ENCODE measurements at regions not wholly inside any gene's neighbourhood (a gene's known extent, or its start where the extent isn't known, plus 50 kb on each side); places are given as distances from the start of the nearest gene placed in this dataset.

DNA sequence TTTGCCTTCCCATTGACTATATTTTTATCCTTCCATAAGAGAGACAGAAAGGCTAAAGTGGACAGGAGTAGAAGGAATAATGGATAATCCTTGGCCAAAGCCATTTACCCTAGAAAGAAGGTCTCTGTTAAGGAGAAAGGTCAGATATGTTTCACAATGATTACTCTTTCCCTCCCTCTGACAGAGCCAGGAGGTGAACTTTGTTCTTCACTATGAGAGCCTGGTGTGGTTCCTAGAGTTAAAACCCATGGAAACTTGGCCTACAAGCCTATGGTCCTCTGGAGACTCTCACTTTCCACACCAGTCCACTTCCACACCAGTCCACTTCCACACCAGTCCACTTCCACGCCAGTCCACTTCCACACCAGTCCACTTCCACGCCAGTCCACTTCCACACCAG lies 479.9 kb upstream of the ZP4 start:
- FAIRE-seq, result no peak
- dilution Hi-C loops (cut with MboI; ENCODE audit: extremely low pct_ligation_motif_present, low sequenced_read_pairs) (no loop called here), intact Hi-C loops (cut with micrococcal nuclease) (no loop called here)
- H3K36me3 ChIP-seq (ENCODE audit: control insufficient read depth in 2 of 2, extremely low read depth in 1 of 2, insufficient read depth in 2 of 2, low read length in 2 of 2), result no peaks in the 10 kb centered on the region
- H3K27me3 ChIP-seq (ENCODE audit: control insufficient read depth in 2 of 2, insufficient read depth in 2 of 2, low read length in 2 of 2), result no peaks in the 10 kb centered on the region
- no peak overlapping the region for H3K9ac ChIP-seq (replicated peaks; ENCODE audit: extremely low read depth, insufficient read depth, low read length)
- no peaks in the 10 kb centered on the region for H3K4me1 ChIP-seq (ENCODE audit: control insufficient read depth, extremely low read depth, insufficient read depth, low read length)
- no peaks in the 10 kb centered on the region for H4K20me1 ChIP-seq (replicated peaks; ENCODE audit: control insufficient read depth, extremely low read depth, insufficient read depth, low read length)
- H3K9me1 ChIP-seq (replicated peaks; ENCODE audit: control insufficient read depth, extremely low read depth, insufficient read depth, low read length), result no peaks in the 10 kb centered on the region
- H3K4me2 ChIP-seq (ENCODE audit: insufficient read depth, low read length), result no peak overlapping the region
- ChIA-PET POLR2A (no interaction called here), CTCF (no interaction called here)
- peaks cover 3% of the 10 kb centered on the region for H3K9me3 ChIP-seq (replicated peaks; ENCODE audit: control insufficient read depth, insufficient read depth, low read length)
- no peak for DNase-seq (ENCODE audit: low read depth, low spot score)
- no peak overlapping the region for H3K27ac ChIP-seq (ENCODE audit: insufficient read depth, low read depth, low read length)
- BruUV-seq (replicated peaks), result no TSS peak
- no peak overlapping the region for H3K4me3 ChIP-seq (replicated peaks in 1 of 3; ENCODE audit: insufficient read depth in 1 of 3, low read depth in 1 of 3, low read length in 3 of 3)
- no peaks in the 10 kb centered on the region for H3K79me2 ChIP-seq (ENCODE audit: control insufficient read depth, insufficient read depth, low read length)
- no peak for TF ChIP-seq EZH2 (IDR thresholded peaks at IDR 0.05; ENCODE audit: borderline replicate concordance, low read depth, low read length, severe bottlenecking)
- H2AFZ ChIP-seq (ENCODE audit: low read depth, low read length), result no peak overlapping the region

DNA sequence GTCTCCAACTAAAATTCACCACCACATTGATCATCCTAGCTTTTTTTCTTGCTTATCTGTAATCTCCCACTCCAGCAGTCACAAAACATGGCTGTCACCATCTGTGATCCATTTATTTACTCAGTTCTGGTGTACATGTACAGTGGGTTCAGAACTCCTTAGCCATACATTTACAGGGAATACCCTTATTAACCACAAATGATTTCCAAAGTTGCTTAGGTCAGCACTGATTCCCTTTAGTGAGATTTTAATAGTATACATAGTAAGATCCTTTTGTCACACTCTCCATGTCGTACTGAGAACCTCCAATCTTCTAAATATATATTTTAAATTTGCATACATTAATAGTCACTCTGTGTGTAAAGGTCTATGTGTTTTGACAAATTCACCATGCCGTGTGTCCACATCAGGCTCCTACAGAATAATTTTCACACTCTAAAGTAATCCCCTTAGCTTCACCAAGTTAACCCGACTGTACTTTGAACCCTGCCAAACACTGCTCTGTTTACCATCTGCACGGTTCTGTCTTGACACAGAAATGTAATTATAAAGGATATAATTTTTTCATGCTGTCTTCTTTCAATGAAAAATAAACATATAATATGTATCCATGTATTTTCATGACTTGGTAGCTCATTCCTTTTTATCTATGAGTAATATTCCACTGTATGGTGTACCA lies 473.6 kb upstream of the ZP4 start:
- ChIA-PET POLR2A (no interaction called here), CTCF (no interaction called here)
- H2AFZ ChIP-seq (ENCODE audit: low read depth, low read length), result no peak overlapping the region
- no peaks in the 10 kb centered on the region for H3K36me3 ChIP-seq (ENCODE audit: control insufficient read depth in 2 of 2, extremely low read depth in 1 of 2, insufficient read depth in 2 of 2, low read length in 2 of 2)
- no peaks in the 10 kb centered on the region for H3K27me3 ChIP-seq (ENCODE audit: control insufficient read depth in 2 of 2, insufficient read depth in 2 of 2, low read length in 2 of 2)
- H4K20me1 ChIP-seq (replicated peaks; ENCODE audit: control insufficient read depth, extremely low read depth, insufficient read depth, low read length), result no peaks in the 10 kb centered on the region
- no peaks in the 10 kb centered on the region for H3K79me2 ChIP-seq (ENCODE audit: control insufficient read depth, insufficient read depth, low read length)
- no peak overlapping the region for H3K4me3 ChIP-seq (replicated peaks in 1 of 3; ENCODE audit: insufficient read depth in 1 of 3, low read depth in 1 of 3, low read length in 3 of 3)
- FAIRE-seq, result no peak
- H3K9me1 ChIP-seq (replicated peaks; ENCODE audit: control insufficient read depth, extremely low read depth, insufficient read depth, low read length), result no peaks in the 10 kb centered on the region
- no TSS peak for BruUV-seq (replicated peaks)
- H3K9ac ChIP-seq (replicated peaks; ENCODE audit: extremely low read depth, insufficient read depth, low read length), result no peak overlapping the region
- no peak for DNase-seq (ENCODE audit: low read depth, low spot score)
- no peak overlapping the region for H3K27ac ChIP-seq (ENCODE audit: insufficient read depth, low read depth, low read length)
- TF ChIP-seq FOS (IDR thresholded peaks at IDR 0.05; ENCODE audit: borderline replicate concordance, insufficient read depth, low read length) (no peak), POLR2AphosphoS5 (IDR thresholded peaks at IDR 0.05; ENCODE audit: insufficient read depth, low read depth, low read length) (no peak), MAX (IDR thresholded peaks at IDR 0.05; ENCODE audit: insufficient read depth, insufficient read length) (no peak), GATA2 (IDR thresholded peaks at IDR 0.05; ENCODE audit: insufficient read depth, insufficient read length, low read depth, low read length) (no peak), EZH2 (IDR thresholded peaks at IDR 0.05; ENCODE audit: borderline replicate concordance, low read depth, low read length, severe bottlenecking) (no peak), JUN (IDR thresholded peaks at IDR 0.05; ENCODE audit: borderline replicate concordance, insufficient read depth, insufficient read length, low read depth) (no peak), MYC (IDR thresholded peaks at IDR 0.05; ENCODE audit: low read depth, low read length) (no peak), POLR2A (IDR thresholded peaks at IDR 0.05; ENCODE audit: low read depth, low read length) (no peak)
- TF ChIP-seq, protein P1, sequence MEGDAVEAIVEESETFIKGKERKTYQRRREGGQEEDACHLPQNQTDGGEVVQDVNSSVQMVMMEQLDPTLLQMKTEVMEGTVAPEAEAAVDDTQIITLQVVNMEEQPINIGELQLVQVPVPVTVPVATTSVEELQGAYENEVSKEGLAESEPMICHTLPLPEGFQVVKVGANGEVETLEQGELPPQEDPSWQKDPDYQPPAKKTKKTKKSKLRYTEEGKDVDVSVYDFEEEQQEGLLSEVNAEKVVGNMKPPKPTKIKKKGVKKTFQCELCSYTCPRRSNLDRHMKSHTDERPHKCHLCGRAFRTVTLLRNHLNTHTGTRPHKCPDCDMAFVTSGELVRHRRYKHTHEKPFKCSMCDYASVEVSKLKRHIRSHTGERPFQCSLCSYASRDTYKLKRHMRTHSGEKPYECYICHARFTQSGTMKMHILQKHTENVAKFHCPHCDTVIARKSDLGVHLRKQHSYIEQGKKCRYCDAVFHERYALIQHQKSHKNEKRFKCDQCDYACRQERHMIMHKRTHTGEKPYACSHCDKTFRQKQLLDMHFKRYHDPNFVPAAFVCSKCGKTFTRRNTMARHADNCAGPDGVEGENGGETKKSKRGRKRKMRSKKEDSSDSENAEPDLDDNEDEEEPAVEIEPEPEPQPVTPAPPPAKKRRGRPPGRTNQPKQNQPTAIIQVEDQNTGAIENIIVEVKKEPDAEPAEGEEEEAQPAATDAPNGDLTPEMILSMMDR (IDR thresholded peaks at IDR 0.05; ENCODE audit: extremely low read depth in 1 of 2, insufficient read depth in 1 of 2, low read depth in 1 of 2, low read length in 2 of 2), result no peak
- dilution Hi-C loops (cut with MboI; ENCODE audit: extremely low pct_ligation_motif_present, low sequenced_read_pairs) (no loop called here), intact Hi-C loops (cut with micrococcal nuclease) (no loop called here)
- no peaks in the 10 kb centered on the region for H3K4me1 ChIP-seq (ENCODE audit: control insufficient read depth, extremely low read depth, insufficient read depth, low read length)
- H3K4me2 ChIP-seq (ENCODE audit: insufficient read depth, low read length), result no peak overlapping the region
- H3K9me3 ChIP-seq (replicated peaks; ENCODE audit: control insufficient read depth, insufficient read depth, low read length), result peaks cover 1% of the 10 kb centered on the region

All from endothelial cell of umbilical vein (primary cell).